Fibroblast of skin of left quadriceps (primary cell): ENCODE measurements at regions not wholly inside any gene's neighbourhood (a gene's known extent, or its start where the extent isn't known, plus 50 kb on each side); places are given as distances from the start of the nearest gene placed in this dataset.
A peak's percentile ranks its signal among the peaks of the same experiment; 100 is the strongest.

Source experiments
- DNase-seq, 2 experiments: peaks; one replicate each; pipeline ENCODE4 v3.0.0-alpha.2; 2013; ENCODE audit warnings: low read depth in 2 of 2

DNA sequence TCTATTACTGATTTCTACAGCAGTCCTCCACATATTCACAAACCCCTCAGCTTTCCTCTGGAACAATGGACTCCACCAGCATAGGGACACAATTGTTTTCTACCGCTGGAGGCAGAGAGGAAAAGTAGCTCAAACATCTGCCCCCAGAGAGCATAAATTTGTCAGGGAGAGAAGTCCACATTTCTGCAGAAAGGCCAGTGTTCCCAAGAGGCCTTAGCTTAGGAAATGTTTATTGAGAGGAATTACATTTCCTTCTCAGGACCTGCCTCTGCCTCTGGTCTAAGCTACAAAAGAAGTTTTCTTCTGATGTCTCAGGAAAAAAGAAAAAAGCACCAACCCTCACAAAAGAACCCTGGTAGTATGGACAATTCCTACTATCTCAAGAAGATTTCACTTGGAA, 217.8 kb upstream of the BMP4 start:
- no peak for DNase-seq

DNA sequence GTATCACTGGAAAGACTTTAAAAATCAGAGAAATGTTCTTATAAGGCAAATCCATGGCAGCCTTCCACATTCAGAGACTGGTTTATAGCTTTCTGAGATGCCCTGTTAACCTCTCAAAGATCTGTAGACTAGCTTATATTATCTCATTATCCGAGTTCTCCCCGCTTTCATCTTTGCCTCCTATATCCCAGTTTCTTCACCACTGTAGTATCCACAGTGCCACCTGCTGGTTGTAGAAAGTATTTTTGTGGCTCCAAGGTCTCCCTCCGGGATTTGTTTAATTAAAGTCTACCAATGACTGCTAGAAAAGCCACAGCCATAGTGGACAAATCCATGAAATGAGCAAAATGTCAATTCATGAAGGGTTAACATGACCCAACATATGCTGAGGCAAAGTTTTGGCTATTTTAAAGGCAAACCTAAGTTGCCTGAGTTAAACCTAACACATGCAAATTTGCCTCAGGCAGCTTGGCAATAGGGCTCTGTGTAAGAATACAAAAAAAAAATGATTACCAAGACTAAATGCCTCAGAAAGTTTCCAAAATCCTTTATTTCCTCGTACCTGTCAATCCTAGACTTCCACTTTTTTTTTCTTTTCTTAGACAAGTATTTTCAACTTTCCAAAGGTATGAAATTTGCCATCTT, 218.8 kb upstream of the BMP4 start:
- peak; percentile 37 to 44 for DNase-seq

DNA sequence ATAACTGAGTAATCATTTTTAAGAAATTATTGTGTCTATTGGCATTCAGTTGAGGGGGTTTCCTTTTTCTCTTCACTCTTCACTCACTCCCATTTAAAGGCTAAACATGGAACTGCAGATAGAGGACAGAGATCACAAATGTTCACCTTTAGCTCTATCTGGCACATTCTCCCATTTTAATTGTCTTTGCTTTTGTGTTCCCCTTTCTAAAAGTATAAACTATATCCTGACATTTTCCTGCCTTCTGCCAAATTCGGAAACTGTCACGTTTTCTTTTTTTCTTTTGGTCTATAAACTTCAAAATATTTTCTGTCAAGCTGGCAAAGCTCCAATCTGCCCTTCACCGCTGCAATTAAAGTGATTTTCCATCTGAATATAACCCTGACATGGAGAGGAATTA, 219.8 kb upstream of the CDKN3 start:
- DNase-seq, result no peak

GRCh38 chr14:54177641-54178621, 218.9 kb upstream of the CDKN3 start:
- DNase-seq, result no peak

DNA sequence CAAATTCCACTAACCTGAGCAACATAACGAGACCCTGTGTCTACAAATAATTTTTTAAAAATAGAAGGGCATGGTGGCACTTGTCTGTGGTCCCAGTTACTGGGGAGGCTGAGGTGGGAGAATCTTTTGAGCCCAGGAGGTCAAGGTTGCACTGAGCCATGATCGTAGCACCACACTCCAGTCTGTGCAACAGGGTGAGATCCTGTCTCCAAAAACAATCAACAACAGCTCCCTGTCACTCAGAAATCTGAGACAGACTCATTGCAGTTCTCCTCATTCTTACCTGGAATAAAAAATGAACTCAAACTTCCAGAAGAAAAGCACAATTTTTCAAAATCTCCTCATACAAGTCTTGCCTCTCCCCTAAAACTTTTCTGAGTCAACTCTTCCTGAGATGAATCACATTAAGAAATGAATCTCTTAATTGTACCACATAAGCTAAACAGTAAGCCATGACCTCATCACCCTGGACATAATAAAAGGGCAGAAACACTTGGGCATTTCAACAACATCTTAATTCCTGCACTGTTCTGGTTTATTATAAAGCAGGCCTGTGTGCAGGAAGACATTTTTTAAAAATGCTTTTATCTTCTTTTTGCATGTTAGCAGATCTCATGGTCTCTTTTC, 214.3 kb upstream of the CDKN3 start:
- no peak for DNase-seq

- no peak for DNase-seq
These were observed 209.7 kb upstream of the CDKN3 start for GRCh38 chr14:54186821-54187763.

GRCh38 chr14:54188064-54188666, 208.6 kb upstream of the CDKN3 start:
- no peak for DNase-seq

GRCh38 chr14:54189333-54189732, 207.5 kb upstream of the CDKN3 start:
- no peak for DNase-seq

- no peak for DNase-seq
These were observed 207.0 kb upstream of the CDKN3 start for GRCh38 chr14:54189748-54190354.

- no peak for DNase-seq
These were observed 205.0 kb upstream of the CDKN3 start for GRCh38 chr14:54191846-54192245.

GRCh38 chr14:54192610-54193009, 204.2 kb upstream of the CDKN3 start:
- DNase-seq, result no peak

DNA sequence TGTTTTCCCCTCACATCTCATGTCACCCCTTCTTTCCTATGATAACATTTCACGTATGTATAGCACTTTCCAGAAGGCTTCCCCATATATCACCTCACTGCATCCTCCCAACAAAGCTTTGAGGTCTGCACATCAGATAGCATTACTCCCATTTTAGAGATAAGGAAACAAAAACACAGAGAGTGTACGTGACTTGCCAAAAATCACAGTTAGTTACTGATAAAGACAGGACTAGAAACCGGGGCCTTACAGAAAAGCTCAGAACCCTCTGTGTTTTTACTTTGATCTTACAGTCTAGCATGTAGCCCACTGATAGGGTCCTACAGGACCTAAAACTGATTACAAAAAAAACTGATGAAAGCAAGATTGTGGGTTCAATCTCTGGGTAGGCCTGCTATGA, 202.9 kb upstream of the CDKN3 start:
- no peak for DNase-seq

DNA sequence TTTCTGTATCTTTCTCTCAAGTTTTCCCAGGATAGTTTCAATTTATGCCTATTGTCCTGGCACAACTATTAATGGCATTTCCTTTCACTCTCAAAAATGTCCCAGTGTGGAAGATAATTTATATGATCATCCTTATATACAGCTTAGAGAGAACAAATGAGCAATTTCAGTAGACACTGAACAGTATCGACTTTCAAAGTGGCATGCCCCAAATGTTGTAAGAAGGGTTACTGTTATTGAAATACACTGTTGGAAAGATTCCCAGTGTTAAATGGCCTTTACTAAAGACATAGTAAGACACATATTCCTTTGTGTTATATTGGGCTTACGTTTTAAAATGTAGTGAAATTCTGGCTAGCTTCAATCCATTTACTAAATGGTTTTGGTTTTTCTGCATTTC, 202.3 kb upstream of the CDKN3 start:
- DNase-seq, result no peak

- no peak for DNase-seq
These were observed 199.4 kb upstream of the CDKN3 start for GRCh38 chr14:54197369-54197768.

GRCh38 chr14:54200726-54201125, 196.1 kb upstream of the CDKN3 start:
- DNase-seq, result peak in 1 of 2 experiments; percentile 51

- no peak for DNase-seq
These were observed 194.5 kb upstream of the CDKN3 start for GRCh38 chr14:54202288-54202687.

DNA sequence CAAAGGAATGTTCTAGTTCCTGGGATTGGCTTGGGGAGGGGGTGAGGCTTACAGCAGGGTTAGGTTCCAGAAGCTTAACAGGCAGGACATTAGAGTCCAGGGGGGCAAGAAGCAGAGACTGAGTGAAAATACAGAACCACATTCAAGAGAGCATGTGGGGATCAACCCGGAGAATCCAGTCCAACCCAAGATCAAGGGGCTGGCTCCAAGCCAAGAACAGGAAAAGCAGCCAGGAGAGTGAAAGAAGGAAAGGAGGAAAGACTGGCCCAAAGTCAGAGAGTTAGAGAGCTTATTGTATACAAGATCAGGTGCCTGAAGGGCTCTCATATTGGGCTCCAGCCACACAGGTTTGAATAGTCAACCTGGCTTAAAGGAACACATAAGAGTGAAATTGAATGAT, 190.3 kb upstream of the CDKN3 start:
- DNase-seq, result no peak

DNA sequence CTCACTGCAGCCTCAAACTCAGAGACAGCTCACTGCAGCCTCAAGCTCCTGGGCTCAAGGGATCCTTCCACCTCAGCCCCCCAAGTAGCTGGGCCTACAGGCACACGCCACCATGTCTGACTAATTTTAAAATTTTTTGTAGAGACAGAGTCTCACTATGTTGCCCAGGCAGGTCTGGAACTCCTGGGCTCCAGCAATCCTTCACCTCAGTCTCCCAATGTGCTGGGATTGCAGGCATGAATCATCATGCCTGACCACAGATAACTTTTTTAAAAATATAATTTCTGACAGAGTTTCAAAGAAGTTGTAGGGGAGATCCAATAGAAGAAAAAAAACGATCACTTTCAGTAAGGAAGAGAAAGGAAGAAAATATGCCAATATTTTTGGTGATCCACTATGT, 189.7 kb upstream of the CDKN3 start:
- DNase-seq, result no peak

- no peak for DNase-seq
These were observed 189.0 kb upstream of the CDKN3 start for GRCh38 chr14:54207476-54208462.
